GM12864 (cell line): ENCODE measurements at regions not wholly inside any gene's neighbourhood (a gene's known extent, or its start where the extent isn't known, plus 50 kb on each side); places are given as distances from the start of the nearest gene placed in this dataset.
"Not testable (repeated sequence)": the region's sequence is repeated elsewhere in the genome, so short reads cannot be mapped to it uniquely, and the experiment has no call there.

Experiments used
- DNase-seq: peaks from one replicate; pipeline ENCODE4 v3.0.0-alpha.2; 2011; ENCODE audit warnings: low read depth
- H3K4me3 ChIP-seq: 2 replicates; pipeline ENCODE4 v1.5.1; 2011; ENCODE audit warnings: mild to moderate bottlenecking, low read depth, low read length, control low read depth
- CTCF ChIP-seq: IDR thresholded peaks from 2 replicates; pipeline ENCODE4 v1.5.1; 2011; ENCODE audit warnings: low read depth, mild to moderate bottlenecking, moderate library complexity, low read length, control low read depth, inconsistent platforms; ENCODE audit errors: missing control alignments

- no peak for TF ChIP-seq CTCF
- DNase-seq = no peak
- H3K4me3 ChIP-seq = no peak overlapping the region
These were observed 115.7 kb upstream of the C9orf72 start for GRCh38 chr9:27688954-27689353.

- DNase-seq, H3K4me3 ChIP-seq: not testable (repeated sequence)
These were observed 117.5 kb upstream of the C9orf72 start for GRCh38 chr9:27690816-27691215.

- TF ChIP-seq CTCF = no peak
- H3K4me3 ChIP-seq = no peak overlapping the region
- no peak for DNase-seq
These were observed 126.3 kb upstream of the C9orf72 start for GRCh38 chr9:27699621-27700020.

- H3K4me3 ChIP-seq = no peak overlapping the region
- no peak for TF ChIP-seq CTCF
- no peak for DNase-seq
These were observed 127.7 kb upstream of the C9orf72 start for GRCh38 chr9:27701016-27701415.

- no peak overlapping the region for H3K4me3 ChIP-seq
- TF ChIP-seq CTCF = no peak
- no peak for DNase-seq
These were observed 128.3 kb upstream of the C9orf72 start for GRCh38 chr9:27701587-27701986.

- H3K4me3 ChIP-seq = no peak overlapping the region
- no peak for TF ChIP-seq CTCF
- no peak for DNase-seq
These were observed 130.1 kb upstream of the C9orf72 start for GRCh38 chr9:27703216-27703980.

GRCh38 chr9:27711241-27711640 is 138.0 kb upstream of the C9orf72 start:
- no peak for TF ChIP-seq CTCF
- no peak for DNase-seq
- no peak overlapping the region for H3K4me3 ChIP-seq
